CD4-positive, alpha-beta T cell (primary cell): ENCODE measurements at regions not wholly inside any gene's neighbourhood (a gene's known extent, or its start where the extent isn't known, plus 50 kb on each side); places are given as distances from the start of the nearest gene placed in this dataset.

Source experiments
- ATAC-seq: fragments of 200-7000 bp; cut with Tn5 transposase; one replicate; pipeline ENCODE4 v1.10.0; 2022; ENCODE audit warnings: mild to moderate bottlenecking; ENCODE audit not compliant: poor library complexity
- CTCF ChIA-PET: fragments of 350-600 bp; sonication (Branson Sonifier 250); formaldehyde crosslinking; loops from one replicate; lab custom pipeline; 2021; ENCODE audit warnings: antibody characterized with exemption, inconsistent platforms; lab: Charles Lee
- POLR2A ChIA-PET: fragments of 350-600 bp; sonication (Branson Sonifier 250); formaldehyde crosslinking; loops from one replicate; lab custom pipeline; 2021; ENCODE audit warnings: antibody characterized with exemption, inconsistent platforms; lab: Charles Lee
- DNase-seq, 14 experiments: peaks; one replicate each; pipeline ENCODE4 v3.0.0-alpha.2; 2013 to 2020; ENCODE audit warnings: mixed read lengths in 2 of 14
- H3K27ac ChIP-seq, 2 donors: one replicate each; pipeline versions ENCODE4 v1.5.1 to v1.7.0; 2013; ENCODE audit warnings: low read length in 2 of 2, low read depth in 1 of 2, mild to moderate bottlenecking in 1 of 2
- H3K27me3 ChIP-seq, 2 experiments: 1 replicate in 1 of 2; 2 replicates in 1 of 2; pipeline versions ENCODE4 v1.6.1 to v1.7.0; 2013; ENCODE audit warnings: low read length in 2 of 2, control low read depth in 1 of 2, mild to moderate bottlenecking in 1 of 2, moderate library complexity in 1 of 2; ENCODE audit not compliant: insufficient read depth in 2 of 2, control insufficient read depth in 1 of 2
- H3K36me3 ChIP-seq: one replicate; pipeline ENCODE4 v1.6.1; 2013; ENCODE audit warnings: low read length, control low read depth; ENCODE audit not compliant: insufficient read depth
- H3K4me1 ChIP-seq: one replicate; pipeline ENCODE4 v1.6.1; 2013; ENCODE audit warnings: low read length, control low read depth; ENCODE audit not compliant: insufficient read depth
- H3K4me3 ChIP-seq: one replicate; pipeline ENCODE4 v1.5.1; 2013; ENCODE audit warnings: mild to moderate bottlenecking, low read length, moderate library complexity
- H3K9me3 ChIP-seq, 2 experiments: 1 replicate in 1 of 2; 2 replicates in 1 of 2; pipeline versions ENCODE4 v1.6.1 to v1.7.0; 2013; ENCODE audit warnings: low read length in 2 of 2, mild to moderate bottlenecking in 2 of 2, control low read depth in 1 of 2, moderate library complexity in 1 of 2; ENCODE audit not compliant: control insufficient read depth in 1 of 2, insufficient read depth in 1 of 2
- H3K27ac Mint-ChIP-seq: one replicate; pipeline ENCODE4 v1.8.0; 2020; ENCODE audit warnings: mixed read lengths
- H3K27me3 Mint-ChIP-seq: one replicate; pipeline ENCODE4 v1.8.0; 2021; ENCODE audit warnings: mixed read lengths
- H3K36me3 Mint-ChIP-seq: one replicate; pipeline ENCODE4 v1.8.0; 2021; ENCODE audit warnings: low read depth, mixed read lengths
- H3K4me1 Mint-ChIP-seq: one replicate; pipeline ENCODE4 v1.8.0; 2021; ENCODE audit warnings: low read depth, mixed read lengths
- H3K4me3 Mint-ChIP-seq: one replicate; pipeline ENCODE4 v1.8.0; 2020; ENCODE audit warnings: mild to moderate bottlenecking, mixed read lengths
- H3K9me3 Mint-ChIP-seq: one replicate; pipeline ENCODE4 v1.8.0; 2020; ENCODE audit warnings: mixed read lengths
- CTCF ChIP-seq: fragments of 200-600 bp; IDR thresholded peaks from one replicate; pipeline ENCODE4 v1.8.0; 2022; ENCODE audit warnings: antibody characterized with exemption, mild to moderate bottlenecking
- intact Hi-C, 2 experiments: fragments of 100-400 bp; cut with DNase I in 1 of 2; cut with micrococcal nuclease in 1 of 2; formaldehyde crosslinking; loops; one replicate each; pipeline versions ENCODE4 v1.15.1 to v1.9.0; 2023 to 2025; cut with DNase I, micrococcal nuclease

- POLR2A ChIA-PET = no interaction called here
Observed at GRCh38 chr9:120043448-120043847, 536.5 kb downstream of the CDK5RAP2 start.

GRCh38 chr9:120040896-120041295 is 539.1 kb downstream of the CDK5RAP2 start:
- intact Hi-C loops = no loop called here
- TF ChIP-seq CTCF = no peak
- no peak for DNase-seq
- Mint-ChIP-seq H3K9me3 (no peaks in the 10 kb centered on the region), H3K27ac (no peak overlapping the region), H3K36me3 (no peaks in the 10 kb centered on the region), H3K4me1 (no peaks in the 10 kb centered on the region), H3K4me3 (no peak overlapping the region), H3K27me3 (peaks cover 6% of the 10 kb centered on the region)
- no peaks in the 10 kb centered on the region for H3K36me3 ChIP-seq
- H3K9me3 ChIP-seq = peaks cover 0 to 12% of the 10 kb centered on the region in 2 experiments
- H3K4me3 ChIP-seq = no peak overlapping the region
- ChIA-PET POLR2A (no interaction called here), CTCF (no interaction called here)
- no peak overlapping the region for H3K27ac ChIP-seq
- peaks cover 0 to 4% of the 10 kb centered on the region in 2 experiments for H3K27me3 ChIP-seq
- no peaks in the 10 kb centered on the region for H3K4me1 ChIP-seq
- no peak for ATAC-seq

More at GRCh38 chr9:120043448-120043847, 536.5 kb downstream of the CDK5RAP2 start:
- Histone ChIP-seq H3K4me1 (no peaks in the 10 kb centered on the region), H3K4me3 (no peak overlapping the region), H3K36me3 (no peaks in the 10 kb centered on the region), H3K9me3 (peaks cover 0 to 12% of the 10 kb centered on the region in 2 experiments), H3K27ac (no peak overlapping the region), H3K27me3 (peaks cover 0 to 4% of the 10 kb centered on the region in 2 experiments)
- H3K27ac Mint-ChIP-seq = no peak overlapping the region
- CTCF ChIA-PET = no interaction called here
- no peaks in the 10 kb centered on the region for H3K27me3 Mint-ChIP-seq
- no peak for ATAC-seq
- no peaks in the 10 kb centered on the region for H3K9me3 Mint-ChIP-seq
- no peak for DNase-seq
- H3K4me1 Mint-ChIP-seq = no peaks in the 10 kb centered on the region
- no peaks in the 10 kb centered on the region for H3K36me3 Mint-ChIP-seq
- H3K4me3 Mint-ChIP-seq = no peak overlapping the region
- intact Hi-C loops = no loop called here
- TF ChIP-seq CTCF = no peak

GRCh38 chr9:120038342-120038741 is 541.6 kb downstream of the CDK5RAP2 start:
- DNase-seq (no peak), ATAC-seq (no peak)
- intact Hi-C loops = no loop called here
- Mint-ChIP-seq H3K4me1 (no peaks in the 10 kb centered on the region), H3K4me3 (no peak overlapping the region), H3K27ac (no peak overlapping the region), H3K9me3 (no peaks in the 10 kb centered on the region), H3K27me3 (peaks cover 6% of the 10 kb centered on the region), H3K36me3 (no peaks in the 10 kb centered on the region)
- Histone ChIP-seq H3K4me1 (no peaks in the 10 kb centered on the region), H3K27ac (no peak overlapping the region), H3K4me3 (no peak overlapping the region), H3K9me3 (peaks cover 0 to 12% of the 10 kb centered on the region in 2 experiments), H3K36me3 (no peaks in the 10 kb centered on the region), H3K27me3 (peaks cover 0 to 4% of the 10 kb centered on the region in 2 experiments)
- TF ChIP-seq CTCF = no peak
- CTCF ChIA-PET = no interaction called here
- POLR2A ChIA-PET = no interaction called here
